Activated gamma-delta T cell (primary cell): ENCODE measurements at regions not wholly inside any gene's neighbourhood (a gene's known extent, or its start where the extent isn't known, plus 50 kb on each side); places are given as distances from the start of the nearest gene placed in this dataset.
"Not testable (repeated sequence)": the region's sequence is repeated elsewhere in the genome, so short reads cannot be mapped to it uniquely, and the experiment has no call there.

ENCODE experiments used
- DNase-seq: peaks from one replicate; lab custom pipeline; 2025; lab: John Stamatoyannopoulos, UW

- no peak for DNase-seq
These were observed 993.1 kb upstream of the TMEFF2 start for GRCh38 chr2:193187816-193188215.

- not testable (repeated sequence) for DNase-seq
These were observed 976.2 kb upstream of the TMEFF2 start for GRCh38 chr2:193170981-193171380.

- no peak for DNase-seq
These were observed 961.7 kb upstream of the TMEFF2 start for GRCh38 chr2:193156480-193156879.

GRCh38 chr2:193154076-193154475 is 959.3 kb upstream of the TMEFF2 start:
- DNase-seq, result no peak

DNA sequence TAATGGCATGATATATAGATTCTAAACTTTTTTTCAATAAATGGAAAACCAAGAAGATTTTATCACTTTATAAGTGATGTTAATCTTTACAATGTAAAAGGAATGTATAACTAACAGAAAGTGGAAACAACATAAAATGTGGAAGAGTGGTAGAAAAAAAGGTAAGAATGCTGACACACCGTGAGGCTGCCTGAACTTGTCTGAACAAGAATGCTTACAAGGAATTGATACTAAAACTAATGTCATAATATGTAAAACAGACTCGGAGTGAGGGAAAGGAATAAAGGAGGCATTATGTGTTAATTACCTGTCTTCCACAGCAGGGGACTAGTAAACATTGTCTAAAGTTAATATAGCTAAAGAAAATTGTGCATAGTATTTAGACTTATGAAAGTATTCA is 958.8 kb upstream of the TMEFF2 start:
- DNase-seq, result no peak

GRCh38 chr2:193142467-193142866 is 947.7 kb upstream of the TMEFF2 start:
- DNase-seq, result not testable (repeated sequence)

- DNase-seq, result no peak
These were observed 947.3 kb upstream of the TMEFF2 start for GRCh38 chr2:193141998-193142397.

DNA sequence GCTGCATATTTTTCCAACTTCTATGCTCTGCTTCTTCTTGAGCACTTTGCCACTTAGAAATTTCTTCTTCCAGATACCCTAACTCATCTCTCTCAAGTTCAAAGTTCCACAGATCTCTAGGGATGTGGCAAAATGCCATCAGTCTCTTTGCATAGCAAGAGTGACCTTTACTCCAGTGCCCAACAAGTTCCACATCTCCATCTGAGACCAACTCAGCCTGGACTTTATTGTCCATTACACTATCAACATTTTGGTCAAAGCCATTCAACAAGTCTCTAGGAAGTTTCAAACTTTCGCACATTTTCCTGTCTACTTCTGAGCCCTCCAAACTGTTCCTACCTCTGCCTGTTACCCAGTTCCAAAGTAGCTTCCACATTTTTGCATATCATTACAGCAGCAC is 946.2 kb upstream of the TMEFF2 start:
- DNase-seq, result not testable (repeated sequence)

DNA sequence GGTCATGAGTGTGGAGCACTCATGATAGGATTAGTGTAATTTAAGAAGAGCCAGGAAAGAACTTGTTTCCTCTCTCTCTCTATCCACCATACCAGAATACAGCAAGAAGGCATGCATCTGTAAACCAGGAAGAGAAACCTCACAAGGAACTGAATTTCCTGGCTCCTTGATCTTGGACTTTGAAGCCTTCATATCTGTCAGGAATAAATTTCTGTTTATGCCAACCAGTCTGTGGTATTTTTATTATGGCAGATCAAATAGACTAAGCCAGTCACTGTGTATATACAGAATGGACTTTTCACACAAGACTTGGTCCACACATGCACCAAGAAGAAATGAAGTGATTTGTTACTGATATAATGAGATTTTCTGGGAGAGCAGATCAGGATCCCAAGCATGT is 930.1 kb upstream of the TMEFF2 start:
- no peak for DNase-seq

GRCh38 chr2:193114827-193115226 is 920.1 kb upstream of the TMEFF2 start:
- DNase-seq, result no peak

- no peak for DNase-seq
These were observed 918.3 kb upstream of the TMEFF2 start for GRCh38 chr2:193112986-193113385.

DNA sequence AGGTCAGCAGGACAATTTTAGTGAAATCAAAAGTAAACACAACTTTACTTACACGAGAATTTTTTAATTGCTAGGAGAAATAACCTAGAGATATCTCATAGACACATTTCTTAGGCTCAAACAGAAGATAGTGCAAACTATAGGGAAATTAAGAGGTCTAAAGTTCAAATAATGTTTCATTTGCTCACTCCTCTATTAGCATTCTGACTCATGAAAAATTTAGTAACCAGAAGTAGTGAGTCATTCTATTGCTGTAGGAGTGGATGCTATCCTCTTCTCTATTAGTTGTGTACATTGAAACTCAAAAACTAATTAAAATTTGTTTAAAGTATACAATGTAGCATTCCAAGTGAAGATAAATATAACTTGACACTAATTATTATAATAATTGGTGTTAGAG is 908.3 kb upstream of the TMEFF2 start:
- no peak for DNase-seq

- no peak for DNase-seq
These were observed 906.9 kb upstream of the TMEFF2 start for GRCh38 chr2:193101591-193101990.

DNA sequence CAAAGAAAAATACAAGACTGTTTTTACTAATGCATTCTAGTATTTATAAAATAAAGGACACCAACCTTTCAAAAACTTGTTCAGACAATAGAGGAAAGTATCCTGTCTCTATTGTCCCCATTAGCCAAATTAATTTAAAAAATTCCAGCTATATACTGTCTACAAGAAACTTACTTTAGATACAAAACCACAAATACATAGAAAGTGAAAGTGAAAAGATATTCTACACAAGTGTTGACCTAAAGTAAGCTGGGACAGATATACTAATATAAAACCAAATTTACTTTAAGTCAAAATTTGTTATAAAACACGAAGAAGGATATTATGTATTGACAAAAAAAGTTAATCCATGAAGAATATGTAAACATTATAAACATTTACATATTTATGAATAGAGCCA is 893.3 kb upstream of the TMEFF2 start:
- no peak for DNase-seq

- DNase-seq, result no peak
These were observed 882.3 kb upstream of the TMEFF2 start for GRCh38 chr2:193076995-193077394.

DNA sequence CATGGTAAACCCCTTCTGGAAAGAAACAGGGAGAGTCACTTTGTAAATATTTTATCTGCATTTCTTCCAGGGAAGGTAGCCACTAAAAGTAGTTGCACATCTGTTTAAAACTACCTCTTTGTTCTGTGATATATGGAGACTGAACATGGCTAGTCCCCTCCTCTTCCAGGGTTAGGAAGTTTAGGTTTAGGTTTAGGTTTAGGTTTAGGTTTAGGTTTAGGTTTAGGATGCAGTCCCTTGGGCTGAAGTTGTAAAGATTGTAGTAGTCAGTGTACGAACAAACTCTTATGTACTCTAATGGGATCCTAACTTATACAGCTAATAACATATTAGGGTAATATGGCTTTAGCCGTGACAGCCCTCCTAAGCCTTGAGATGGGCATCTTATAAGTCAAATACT is 880.2 kb upstream of the TMEFF2 start:
- DNase-seq, result no peak

GRCh38 chr2:193072647-193073046 is 877.9 kb upstream of the TMEFF2 start:
- DNase-seq, result no peak

GRCh38 chr2:193025556-193025955 is 830.8 kb upstream of the TMEFF2 start:
- DNase-seq, result not testable (repeated sequence)

GRCh38 chr2:193024791-193025190 is 830.1 kb upstream of the TMEFF2 start:
- no peak for DNase-seq

- DNase-seq, result no peak
These were observed 817.1 kb upstream of the TMEFF2 start for GRCh38 chr2:193011870-193012269.

DNA sequence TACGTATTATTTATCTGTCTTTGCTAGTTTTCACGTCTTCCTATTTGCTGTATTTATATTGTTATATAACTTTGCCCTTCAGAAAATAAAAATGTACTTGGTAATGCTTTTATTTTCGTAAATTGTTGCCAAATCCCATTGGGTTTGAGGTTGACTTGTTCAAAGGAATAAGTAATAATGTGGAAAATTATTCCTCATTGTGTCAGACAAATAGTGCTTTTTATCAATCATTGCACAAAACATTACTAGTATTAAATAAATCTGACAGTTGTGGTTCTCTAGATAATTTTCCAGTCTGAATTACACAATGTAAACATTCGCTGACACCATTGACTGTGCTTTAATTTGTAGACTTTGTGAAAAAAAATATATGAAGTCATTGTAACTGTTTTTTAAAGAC is 798.3 kb upstream of the TMEFF2 start:
- DNase-seq, result no peak

GRCh38 chr2:192983173-192983572 is 788.4 kb upstream of the TMEFF2 start:
- no peak for DNase-seq

GRCh38 chr2:192978395-192978794 is 783.7 kb upstream of the TMEFF2 start:
- no peak for DNase-seq

GRCh38 chr2:192971981-192972380 is 777.2 kb upstream of the TMEFF2 start:
- no peak for DNase-seq

DNA sequence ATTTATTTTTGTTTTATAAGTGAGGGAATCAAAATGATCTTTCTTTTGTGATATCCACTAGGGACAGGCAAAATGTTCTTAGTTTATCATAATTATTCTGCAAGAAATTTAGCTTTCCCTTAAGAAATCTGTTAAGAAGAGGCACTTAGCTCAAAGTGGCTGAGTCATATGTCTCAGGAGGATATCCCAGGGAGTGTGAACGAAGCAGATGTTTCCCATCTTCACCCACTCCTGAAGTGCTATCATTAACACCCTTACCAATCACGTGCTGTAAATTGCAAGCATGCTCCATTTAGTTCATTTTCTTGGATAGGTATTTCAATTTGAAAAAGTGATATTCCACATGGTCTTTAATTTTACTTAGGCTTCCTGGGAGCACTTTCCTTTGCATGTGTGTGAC is 774.3 kb upstream of the TMEFF2 start:
- DNase-seq, result no peak
